Esophagus mucosa (tissue), 1 donor: ENCODE measurements at regions not wholly inside any gene's neighbourhood (a gene's known extent, or its start where the extent isn't known, plus 50 kb on each side); places are given as distances from the start of the nearest gene placed in this dataset.
A peak's percentile ranks its signal among the peaks of the same experiment; 100 is the strongest.
"Not testable (repeated sequence)": the region's sequence is repeated elsewhere in the genome, so short reads cannot be mapped to it uniquely, and the experiment has no call there.

Experiments used
- ATAC-seq: fragments of 200-7000 bp; cut with Tn5 transposase; one replicate; pipeline ENCODE4 v1.9.1; 2020
- donor health status: DM: yes; HTN: yes; CAD: no.

GRCh38 chr6:141488488-141488887 is 644.2 kb upstream of the GJE1 start:
- ATAC-seq: no peak

- ATAC-seq: no peak
These were observed 645.8 kb upstream of the GJE1 start for GRCh38 chr6:141486942-141487341.

- peak; percentile 71 for ATAC-seq
These were observed 648.0 kb upstream of the GJE1 start for GRCh38 chr6:141484711-141485110.

GRCh38 chr6:141483598-141484061 is 649.1 kb upstream of the GJE1 start:
- peak; percentile 88 for ATAC-seq

GRCh38 chr6:141482796-141483597 is 649.7 kb upstream of the GJE1 start:
- ATAC-seq: no peak

GRCh38 chr6:141475259-141475658 is 657.5 kb upstream of the GJE1 start:
- no peak for ATAC-seq

GRCh38 chr6:141472162-141472928 is 660.4 kb upstream of the GJE1 start:
- no peak for ATAC-seq

GRCh38 chr6:141470810-141471209 is 661.9 kb upstream of the GJE1 start:
- no peak for ATAC-seq

GRCh38 chr6:141467881-141468280 is 664.8 kb upstream of the GJE1 start:
- no peak for ATAC-seq

- no peak for ATAC-seq
These were observed 665.7 kb upstream of the GJE1 start for GRCh38 chr6:141467041-141467440.

GRCh38 chr6:141464896-141465295 is 667.8 kb upstream of the GJE1 start:
- no peak for ATAC-seq

- ATAC-seq: no peak
These were observed 668.2 kb upstream of the GJE1 start for GRCh38 chr6:141464490-141464889.

- no peak for ATAC-seq
These were observed 669.3 kb upstream of the GJE1 start for GRCh38 chr6:141463237-141463977.

- no peak for ATAC-seq
These were observed 671.8 kb upstream of the GJE1 start for GRCh38 chr6:141460743-141461484.

- not testable (repeated sequence) for ATAC-seq
These were observed 672.5 kb upstream of the GJE1 start for GRCh38 chr6:141460245-141460644.

GRCh38 chr6:141457984-141458383 is 674.7 kb upstream of the GJE1 start:
- ATAC-seq: not testable (repeated sequence)

GRCh38 chr6:141452354-141452686 is 680.4 kb upstream of the GJE1 start:
- no peak for ATAC-seq

- ATAC-seq: no peak
These were observed 681.0 kb upstream of the GJE1 start for GRCh38 chr6:141451511-141452353.

- no peak for ATAC-seq
These were observed 681.6 kb upstream of the GJE1 start for GRCh38 chr6:141451181-141451510.

- ATAC-seq: no peak
These were observed 686.6 kb upstream of the GJE1 start for GRCh38 chr6:141445928-141446628.

- ATAC-seq: no peak
These were observed 688.9 kb upstream of the GJE1 start for GRCh38 chr6:141443668-141444289.
